ENCODE measurements at regions not wholly inside any gene's neighbourhood (a gene's known extent, or its start where the extent isn't known, plus 50 kb on each side); places are given as distances from the start of the nearest gene placed in this dataset.

DNA sequence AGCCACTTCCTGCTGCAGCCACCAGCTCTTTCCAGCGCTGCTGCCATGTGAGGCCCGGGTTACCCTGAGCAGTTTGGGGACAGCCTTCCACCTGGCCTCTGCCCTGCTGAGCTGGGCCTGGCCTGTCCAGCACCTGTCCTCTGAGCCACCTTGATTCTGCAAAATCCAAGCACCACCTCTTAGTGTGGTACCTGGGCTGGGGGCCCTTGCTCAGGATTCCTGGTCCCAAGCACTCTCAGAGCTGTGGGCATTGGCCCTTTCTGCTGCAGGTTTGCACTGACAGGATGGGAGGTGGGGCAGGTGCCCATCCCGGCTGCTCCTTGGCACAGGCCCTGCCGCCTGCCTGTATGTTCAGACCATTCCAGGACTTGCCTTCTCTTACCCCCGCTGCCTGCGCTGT lies 309.2 kb upstream of the IRX4 start:
- Mint-ChIP-seq H3K4me1 (ENCODE audit: insufficient read depth, unreplicated experiment) (no peaks in the 10 kb centered on the region), H3K4me3 (ENCODE audit: unreplicated experiment) (no peak overlapping the region), H3K36me3 (ENCODE audit: insufficient read depth, unreplicated experiment) (no peaks in the 10 kb centered on the region), H3K27me3 (ENCODE audit: insufficient read depth, unreplicated experiment) (peaks cover 26% of the 10 kb centered on the region), H3K27ac (ENCODE audit: low read depth, unreplicated experiment) (no peak overlapping the region), H3K9me3 (ENCODE audit: unreplicated experiment) (no peaks in the 10 kb centered on the region)
- ChIA-PET POLR2A (interaction anchor here (0.6 kb wide), 1 partner anchor 1030 kb away, joined by 3 read pairs; no protein-coding TSS in a partner anchor), CTCF (interaction anchor here (0.6 kb wide), 1 partner anchor 1888 kb away, joined by 3 read pairs; no protein-coding TSS in a partner anchor)
- no TSS peak for BruUV-seq (replicated peaks)
- intact Hi-C loops (cut with micrococcal nuclease) = no loop called here
- DNase-seq (ENCODE audit: unreplicated experiment) = no peak
- TF ChIP-seq, protein P1, sequence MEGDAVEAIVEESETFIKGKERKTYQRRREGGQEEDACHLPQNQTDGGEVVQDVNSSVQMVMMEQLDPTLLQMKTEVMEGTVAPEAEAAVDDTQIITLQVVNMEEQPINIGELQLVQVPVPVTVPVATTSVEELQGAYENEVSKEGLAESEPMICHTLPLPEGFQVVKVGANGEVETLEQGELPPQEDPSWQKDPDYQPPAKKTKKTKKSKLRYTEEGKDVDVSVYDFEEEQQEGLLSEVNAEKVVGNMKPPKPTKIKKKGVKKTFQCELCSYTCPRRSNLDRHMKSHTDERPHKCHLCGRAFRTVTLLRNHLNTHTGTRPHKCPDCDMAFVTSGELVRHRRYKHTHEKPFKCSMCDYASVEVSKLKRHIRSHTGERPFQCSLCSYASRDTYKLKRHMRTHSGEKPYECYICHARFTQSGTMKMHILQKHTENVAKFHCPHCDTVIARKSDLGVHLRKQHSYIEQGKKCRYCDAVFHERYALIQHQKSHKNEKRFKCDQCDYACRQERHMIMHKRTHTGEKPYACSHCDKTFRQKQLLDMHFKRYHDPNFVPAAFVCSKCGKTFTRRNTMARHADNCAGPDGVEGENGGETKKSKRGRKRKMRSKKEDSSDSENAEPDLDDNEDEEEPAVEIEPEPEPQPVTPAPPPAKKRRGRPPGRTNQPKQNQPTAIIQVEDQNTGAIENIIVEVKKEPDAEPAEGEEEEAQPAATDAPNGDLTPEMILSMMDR (IDR thresholded peaks at IDR 0.05; ENCODE audit: unreplicated experiment) = no peak

GRCh38 chr5:2190549-2190948 lies 307.8 kb upstream of the IRX4 start:
- no peak overlapping the region for H3K27ac Mint-ChIP-seq (ENCODE audit: low read depth, unreplicated experiment)
- no TSS peak for BruUV-seq (replicated peaks)
- H3K9me3 Mint-ChIP-seq (ENCODE audit: unreplicated experiment) = no peaks in the 10 kb centered on the region
- no peaks in the 10 kb centered on the region for H3K4me1 Mint-ChIP-seq (ENCODE audit: insufficient read depth, unreplicated experiment)
- H3K36me3 Mint-ChIP-seq (ENCODE audit: insufficient read depth, unreplicated experiment) = no peaks in the 10 kb centered on the region
- intact Hi-C loops (cut with micrococcal nuclease) = no loop called here
- CTCF ChIA-PET = no interaction called here
- TF ChIP-seq, protein P1 (IDR thresholded peaks at IDR 0.05; ENCODE audit: unreplicated experiment) = no peak
- H3K27me3 Mint-ChIP-seq (ENCODE audit: insufficient read depth, unreplicated experiment) = peaks cover 12% of the 10 kb centered on the region
- POLR2A ChIA-PET = no interaction called here
- H3K4me3 Mint-ChIP-seq (ENCODE audit: unreplicated experiment) = no peak overlapping the region
- no peak for DNase-seq (ENCODE audit: unreplicated experiment)

GRCh38 chr5:2188661-2189060 lies 305.9 kb upstream of the IRX4 start:
- no TSS peak for BruUV-seq (replicated peaks)
- H3K27ac Mint-ChIP-seq (ENCODE audit: low read depth, unreplicated experiment) = no peak overlapping the region
- CTCF ChIA-PET = no interaction called here
- no peak overlapping the region for H3K4me3 Mint-ChIP-seq (ENCODE audit: unreplicated experiment)
- H3K27me3 Mint-ChIP-seq (ENCODE audit: insufficient read depth, unreplicated experiment) = peaks cover 12% of the 10 kb centered on the region
- TF ChIP-seq, protein P1 (IDR thresholded peaks at IDR 0.05; ENCODE audit: unreplicated experiment) = no peak
- no peaks in the 10 kb centered on the region for H3K9me3 Mint-ChIP-seq (ENCODE audit: unreplicated experiment)
- intact Hi-C loops (cut with micrococcal nuclease) = no loop called here
- H3K36me3 Mint-ChIP-seq (ENCODE audit: insufficient read depth, unreplicated experiment) = no peaks in the 10 kb centered on the region
- POLR2A ChIA-PET = no interaction called here
- DNase-seq (ENCODE audit: unreplicated experiment) = no peak
- H3K4me1 Mint-ChIP-seq (ENCODE audit: insufficient read depth, unreplicated experiment) = no peaks in the 10 kb centered on the region

GRCh38 chr5:2188137-2188536 lies 305.4 kb upstream of the IRX4 start:
- TF ChIP-seq, protein P1 (IDR thresholded peaks at IDR 0.05; ENCODE audit: unreplicated experiment) = no peak
- intact Hi-C loops (cut with micrococcal nuclease) = no loop called here
- no peak for DNase-seq (ENCODE audit: unreplicated experiment)
- H3K27ac Mint-ChIP-seq (ENCODE audit: low read depth, unreplicated experiment) = no peak overlapping the region
- CTCF ChIA-PET = no interaction called here
- H3K4me1 Mint-ChIP-seq (ENCODE audit: insufficient read depth, unreplicated experiment) = no peaks in the 10 kb centered on the region
- POLR2A ChIA-PET = no interaction called here
- BruUV-seq (replicated peaks) = no TSS peak
- no peaks in the 10 kb centered on the region for H3K36me3 Mint-ChIP-seq (ENCODE audit: insufficient read depth, unreplicated experiment)
- no peaks in the 10 kb centered on the region for H3K9me3 Mint-ChIP-seq (ENCODE audit: unreplicated experiment)
- H3K4me3 Mint-ChIP-seq (ENCODE audit: unreplicated experiment) = no peak overlapping the region
- H3K27me3 Mint-ChIP-seq (ENCODE audit: insufficient read depth, unreplicated experiment) = peaks cover 12% of the 10 kb centered on the region

Data from MCF 10A (cell line).